Endothelial cell (in vitro differentiated cells): ENCODE measurements at regions not wholly inside any gene's neighbourhood (a gene's known extent, or its start where the extent isn't known, plus 50 kb on each side); places are given as distances from the start of the nearest gene placed in this dataset.
"Not testable (repeated sequence)": the region's sequence is repeated elsewhere in the genome, so short reads cannot be mapped to it uniquely, and the experiment has no call there.

ENCODE experiments used
- DNase-seq: peaks from one replicate; pipeline ENCODE4 v3.0.0; 2021; ENCODE audit warnings: low spot score
- H3K27ac Mint-ChIP-seq: one replicate; pipeline ENCODE4 v1.8.0; 2021; ENCODE audit warnings: mixed read lengths, inconsistent platforms; ENCODE audit not compliant: unreplicated experiment
- H3K27me3 Mint-ChIP-seq: one replicate; pipeline ENCODE4 v1.8.0; 2021; ENCODE audit warnings: mild to moderate bottlenecking, moderate library complexity, mixed read lengths, inconsistent platforms; ENCODE audit not compliant: unreplicated experiment
- H3K36me3 Mint-ChIP-seq: one replicate; pipeline ENCODE4 v1.8.0; 2021; ENCODE audit warnings: mild to moderate bottlenecking, low read depth, mixed read lengths, inconsistent platforms; ENCODE audit not compliant: unreplicated experiment
- H3K4me1 Mint-ChIP-seq: one replicate; pipeline ENCODE4 v1.8.0; 2021; ENCODE audit warnings: mild to moderate bottlenecking, mixed read lengths, inconsistent platforms; ENCODE audit not compliant: unreplicated experiment
- H3K4me3 Mint-ChIP-seq: one replicate; pipeline ENCODE4 v1.8.0; 2021; ENCODE audit warnings: mild to moderate bottlenecking, mixed read lengths, inconsistent platforms; ENCODE audit not compliant: unreplicated experiment
- H3K9me3 Mint-ChIP-seq: one replicate; pipeline ENCODE4 v1.8.0; 2021; ENCODE audit warnings: mixed read lengths, inconsistent platforms; ENCODE audit not compliant: unreplicated experiment
- CTCF ChIP-seq: fragments of 200-600 bp; sonication (generic); IDR thresholded peaks from one replicate; pipeline ENCODE4 v1.5.0; 2021; ENCODE audit warnings: antibody characterized with exemption; ENCODE audit not compliant: unreplicated experiment

GRCh38 chr6:67698534-67698933 lies 936.5 kb upstream of the ADGRB3 start:
- H3K9me3 Mint-ChIP-seq = no peaks in the 10 kb centered on the region
- no peaks in the 10 kb centered on the region for H3K4me1 Mint-ChIP-seq
- DNase-seq = no peak
- H3K4me3 Mint-ChIP-seq = no peak overlapping the region
- TF ChIP-seq CTCF = no peak
- no peak overlapping the region for H3K27ac Mint-ChIP-seq
- H3K36me3 Mint-ChIP-seq = no peaks in the 10 kb centered on the region
- no peaks in the 10 kb centered on the region for H3K27me3 Mint-ChIP-seq

GRCh38 chr6:67694127-67694526 lies 941.0 kb upstream of the ADGRB3 start:
- no peak for TF ChIP-seq CTCF
- H3K27ac Mint-ChIP-seq = no peak overlapping the region
- no peak for DNase-seq

GRCh38 chr6:67689329-67689728 lies 945.8 kb upstream of the ADGRB3 start:
- TF ChIP-seq CTCF = no peak
- H3K27ac Mint-ChIP-seq = no peak overlapping the region
- no peaks in the 10 kb centered on the region for H3K4me1 Mint-ChIP-seq
- no peak overlapping the region for H3K4me3 Mint-ChIP-seq
- H3K36me3 Mint-ChIP-seq = no peaks in the 10 kb centered on the region
- no peaks in the 10 kb centered on the region for H3K9me3 Mint-ChIP-seq
- no peaks in the 10 kb centered on the region for H3K27me3 Mint-ChIP-seq
- no peak for DNase-seq

More at GRCh38 chr6:67694127-67694526, 941.0 kb upstream of the ADGRB3 start:
- Mint-ChIP-seq H3K36me3 (no peaks in the 10 kb centered on the region), H3K27me3 (no peaks in the 10 kb centered on the region), H3K9me3 (no peaks in the 10 kb centered on the region), H3K4me1 (no peaks in the 10 kb centered on the region), H3K4me3 (no peak overlapping the region)

DNA sequence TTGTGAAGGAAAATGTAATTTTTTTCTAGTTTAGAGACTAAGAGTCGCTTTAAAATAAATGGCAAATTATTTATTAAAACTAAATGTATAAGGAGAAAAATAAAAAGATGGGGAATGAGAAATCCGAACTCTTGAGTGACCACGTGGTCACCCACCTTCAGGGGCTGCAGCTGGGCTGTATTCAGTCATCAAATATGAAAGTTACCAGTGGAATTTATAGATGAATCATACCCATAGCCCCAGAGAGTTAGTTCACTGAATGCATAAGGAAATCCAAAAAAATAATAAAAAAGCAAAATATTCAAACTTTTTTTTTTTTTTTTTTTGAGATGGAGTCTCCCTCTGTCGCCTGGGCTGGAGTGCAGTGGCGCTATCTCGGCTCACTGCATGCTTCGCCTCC lies 947.7 kb upstream of the ADGRB3 start:
- H3K4me1 Mint-ChIP-seq = no peaks in the 10 kb centered on the region
- no peak overlapping the region for H3K4me3 Mint-ChIP-seq
- no peak for TF ChIP-seq CTCF
- H3K27ac Mint-ChIP-seq = no peak overlapping the region
- no peaks in the 10 kb centered on the region for H3K27me3 Mint-ChIP-seq
- no peak for DNase-seq
- no peaks in the 10 kb centered on the region for H3K36me3 Mint-ChIP-seq
- no peaks in the 10 kb centered on the region for H3K9me3 Mint-ChIP-seq

- H3K4me1 Mint-ChIP-seq, DNase-seq, H3K9me3 Mint-ChIP-seq, H3K27ac Mint-ChIP-seq, H3K27me3 Mint-ChIP-seq, H3K36me3 Mint-ChIP-seq, H3K4me3 Mint-ChIP-seq: not testable (repeated sequence)
Measured at GRCh38 chr6:67686225-67686624, 948.9 kb upstream of the ADGRB3 start.

- no peak for DNase-seq
- no peak overlapping the region for H3K27ac Mint-ChIP-seq
- H3K36me3 Mint-ChIP-seq = no peaks in the 10 kb centered on the region
- H3K27me3 Mint-ChIP-seq = no peaks in the 10 kb centered on the region
- no peaks in the 10 kb centered on the region for H3K9me3 Mint-ChIP-seq
- no peak for TF ChIP-seq CTCF
- H3K4me1 Mint-ChIP-seq = no peaks in the 10 kb centered on the region
- H3K4me3 Mint-ChIP-seq = no peak overlapping the region
Measured at GRCh38 chr6:67683960-67684359, 951.1 kb upstream of the ADGRB3 start.
